Right lung (tissue), 2 donors: ENCODE measurements at regions not wholly inside any gene's neighbourhood (a gene's known extent, or its start where the extent isn't known, plus 50 kb on each side); places are given as distances from the start of the nearest gene placed in this dataset.
"Not testable (repeated sequence)": the region's sequence is repeated elsewhere in the genome, so short reads cannot be mapped to it uniquely, and the experiment has no call there.

Experiments
- DNase-seq, 2 donors: peaks; one replicate each; pipeline ENCODE4 v3.0.0-alpha.2; 2013

- no peak for DNase-seq
These were observed 138.2 kb upstream of the RAB4A start for GRCh38 chr1:229132706-229133105.

GRCh38 chr1:229133151-229133550, 137.8 kb upstream of the RAB4A start:
- DNase-seq = no peak

DNA sequence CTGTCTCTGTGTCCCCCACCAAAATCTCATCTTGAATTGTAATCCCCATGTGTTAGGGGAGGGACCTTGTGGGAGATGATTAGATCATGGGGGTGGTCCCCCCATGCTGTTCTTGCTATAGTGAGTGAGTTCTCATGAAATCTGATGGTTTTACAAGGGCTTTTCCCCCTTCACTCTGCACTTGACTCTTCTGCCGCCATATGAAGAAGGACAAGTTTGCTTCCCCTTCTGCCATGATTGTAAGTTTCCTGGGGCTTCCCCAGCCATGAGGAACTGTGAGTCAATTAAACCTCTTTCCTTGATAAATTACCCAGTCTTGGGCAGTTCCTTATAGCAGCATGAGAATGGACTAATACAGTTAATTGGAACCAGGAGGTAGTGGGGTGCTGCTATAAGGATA, 137.1 kb upstream of the RAB4A start:
- no peak for DNase-seq

DNA sequence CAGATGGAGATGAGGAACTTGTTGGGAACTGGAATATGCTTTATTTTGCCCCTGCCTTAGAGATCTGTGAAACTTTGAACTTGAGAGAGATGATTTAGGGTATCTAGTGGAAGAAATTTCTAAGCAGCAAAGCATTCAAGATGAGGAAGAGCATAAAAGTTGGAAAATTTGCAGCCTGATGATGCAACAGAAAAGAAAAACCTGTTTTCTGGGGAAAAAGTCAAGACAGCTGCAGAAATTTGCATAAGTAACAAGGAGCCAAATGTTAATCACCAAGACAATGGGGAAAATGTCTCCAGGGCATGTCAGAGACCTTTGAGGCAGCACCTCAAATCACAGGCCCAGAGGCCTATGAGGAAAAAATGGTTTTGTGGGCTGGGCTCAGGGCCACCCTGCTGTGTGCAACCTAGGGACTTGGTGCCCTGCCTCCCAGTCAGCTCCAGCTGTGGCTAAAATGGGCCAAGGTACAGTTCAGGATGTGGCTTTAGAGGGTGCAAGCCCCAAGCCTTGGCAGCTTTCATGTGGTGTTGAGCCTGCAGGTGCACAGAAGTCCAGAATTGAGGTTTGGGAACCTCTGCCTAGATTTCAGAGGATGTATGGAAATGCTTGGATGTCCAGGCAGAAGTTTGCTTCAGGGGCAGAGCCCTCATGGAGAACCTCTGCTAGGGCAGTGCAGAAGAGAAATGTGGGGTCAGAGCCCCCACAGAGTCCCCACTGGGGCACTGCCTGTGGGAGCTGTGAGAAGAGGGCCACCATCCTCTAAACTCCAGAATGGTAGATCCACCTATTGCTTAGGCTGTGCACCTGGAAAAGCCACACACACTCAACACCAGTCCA, 136.3 kb upstream of the RAB4A start:
- not testable (repeated sequence) for DNase-seq

DNA sequence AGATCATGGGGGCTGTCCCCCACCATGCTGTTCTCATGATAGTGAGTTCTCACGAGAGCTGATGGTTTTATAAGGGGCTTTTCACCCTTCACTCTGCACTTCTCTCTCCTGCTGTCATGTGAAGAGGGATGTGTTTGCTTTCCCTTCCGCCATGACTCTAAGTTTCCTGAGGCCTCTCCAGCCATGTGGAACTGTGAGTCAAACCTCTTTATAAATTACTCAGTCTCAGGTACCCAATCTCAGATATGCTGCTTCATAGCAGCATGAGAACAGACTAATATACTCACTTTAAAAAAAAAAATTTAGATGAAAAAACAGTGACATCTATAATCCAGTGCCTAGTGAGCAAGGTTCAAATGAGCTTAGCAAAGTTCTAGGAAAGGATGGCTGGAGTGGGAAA, 135.1 kb upstream of the RAB4A start:
- DNase-seq = no peak

DNA sequence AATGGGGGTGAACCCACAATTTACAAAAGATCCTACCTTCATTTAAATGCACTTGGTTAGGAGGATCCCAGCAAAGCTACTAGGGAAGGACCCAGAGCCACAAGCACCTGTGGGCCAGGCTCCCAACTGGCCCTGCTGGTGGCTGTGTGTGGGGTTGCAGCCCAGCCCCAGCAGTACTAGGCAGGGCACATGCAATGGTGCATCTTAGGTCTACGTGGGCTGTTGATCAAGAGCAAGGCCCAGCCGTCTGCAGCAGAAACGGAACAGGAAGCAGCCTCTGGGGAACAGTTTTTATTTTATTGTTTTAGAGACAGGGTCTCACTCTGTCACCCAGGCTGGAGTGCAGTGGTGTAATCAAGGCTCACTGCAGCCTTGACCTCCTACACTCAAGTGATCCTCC, 134.1 kb upstream of the RAB4A start:
- no peak for DNase-seq

- DNase-seq = no peak
These were observed 133.6 kb upstream of the RAB4A start for GRCh38 chr1:229137271-229137670.

DNA sequence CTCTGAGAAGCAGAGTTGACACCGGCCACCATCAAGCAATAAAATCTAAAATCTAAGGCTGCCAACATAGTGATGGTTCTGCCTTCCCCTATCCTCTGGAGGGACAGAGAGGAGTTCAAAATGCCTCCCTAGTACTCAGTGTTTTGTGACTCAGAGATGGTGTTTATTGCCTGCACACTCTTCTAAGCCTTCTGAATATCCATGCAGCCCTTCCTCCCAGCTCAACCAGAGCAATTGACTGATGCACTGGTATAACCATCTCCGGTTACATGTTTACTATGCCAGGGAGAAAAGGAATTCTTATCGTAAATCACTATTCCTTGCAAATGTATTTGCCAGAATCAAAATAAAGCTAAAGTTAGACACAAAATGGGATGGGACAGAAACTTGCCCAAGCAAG, 132.9 kb upstream of the RAB4A start:
- no peak for DNase-seq

DNA sequence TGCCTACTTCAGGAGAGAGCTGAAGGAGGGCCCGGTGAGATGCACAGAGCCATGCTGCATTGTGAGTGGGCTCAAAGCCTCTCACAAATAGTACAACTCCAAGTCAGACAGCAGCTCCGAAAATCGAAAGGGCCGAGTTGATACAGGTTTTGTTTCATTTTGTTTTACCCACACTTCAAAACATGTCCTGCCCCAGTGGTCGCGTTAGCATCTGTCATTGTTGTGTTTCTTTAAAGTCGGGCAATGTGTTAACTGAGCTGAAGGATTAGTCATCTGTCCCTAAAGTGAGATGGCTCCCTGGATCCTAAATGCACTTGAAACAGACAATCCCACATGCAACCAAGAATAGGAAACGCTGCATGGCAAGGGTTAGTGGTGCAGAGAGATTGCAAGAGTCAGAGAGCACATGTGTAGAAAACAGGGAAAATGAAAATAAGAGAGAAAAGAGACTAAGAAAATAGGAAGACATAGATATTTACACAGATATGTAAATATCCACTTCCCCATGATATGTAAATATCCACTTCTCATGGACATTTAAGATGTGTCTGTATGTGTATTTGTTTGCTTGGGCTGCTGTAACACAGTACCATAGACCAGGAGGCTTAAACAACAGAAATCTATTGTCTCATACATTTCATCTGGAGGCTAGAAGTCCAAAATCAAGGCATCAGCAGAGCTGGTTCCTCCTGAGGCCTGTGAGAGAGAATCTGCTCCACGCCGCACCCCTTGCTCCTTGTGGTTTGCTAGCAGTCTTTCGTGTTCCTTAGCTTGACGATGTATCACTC, 131.4 kb upstream of the RAB4A start:
- no peak for DNase-seq

- no peak for DNase-seq
These were observed 130.9 kb upstream of the RAB4A start for GRCh38 chr1:229140119-229140396.

- no peak for DNase-seq
These were observed 129.6 kb upstream of the RAB4A start for GRCh38 chr1:229141271-229141670.

GRCh38 chr1:229141689-229142377, 129.1 kb upstream of the RAB4A start:
- no peak for DNase-seq

DNA sequence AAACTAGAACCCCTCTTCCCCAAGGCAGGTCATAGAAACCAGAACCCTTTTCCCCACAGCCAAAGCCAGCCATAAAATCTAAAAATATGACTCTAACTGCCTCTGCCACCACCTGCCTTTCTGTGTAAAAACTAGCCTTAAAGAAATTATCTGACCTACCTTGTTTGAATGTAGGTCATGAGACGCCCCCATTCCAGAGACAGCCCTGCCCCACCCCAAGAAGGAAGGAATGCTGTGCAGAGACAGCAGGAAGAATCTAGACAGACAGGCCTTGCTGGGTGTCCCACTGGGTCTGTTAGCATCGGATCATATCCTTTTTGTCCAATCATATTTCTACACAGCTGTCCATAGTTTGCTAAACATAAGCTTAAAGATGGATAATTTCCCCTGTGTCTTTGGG, 128.4 kb upstream of the RAB4A start:
- no peak for DNase-seq

DNA sequence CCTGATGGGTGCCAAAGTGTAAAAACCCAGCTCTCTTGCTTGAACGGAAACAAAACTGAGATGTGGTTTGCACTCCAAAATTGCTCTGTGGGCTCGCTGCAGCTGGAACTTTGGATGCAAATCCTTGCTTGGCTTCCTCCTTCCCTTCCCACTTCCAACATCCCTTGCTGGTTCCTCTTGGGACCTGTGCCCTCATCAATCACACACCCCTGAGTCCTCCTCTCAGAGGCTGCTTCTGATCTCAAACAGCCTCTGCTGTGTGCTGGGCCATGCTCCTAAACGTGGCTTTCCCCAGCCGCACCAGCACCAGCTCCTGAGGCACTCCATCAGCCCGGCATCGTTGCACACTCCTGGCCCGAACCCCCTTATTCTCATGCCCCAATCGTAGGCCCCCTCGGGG, 124.3 kb upstream of the RAB4A start:
- DNase-seq = no peak

- DNase-seq = no peak
These were observed 123.8 kb upstream of the RAB4A start for GRCh38 chr1:229147072-229147471.

- no peak for DNase-seq
These were observed 122.8 kb upstream of the RAB4A start for GRCh38 chr1:229148041-229148671.

- no peak for DNase-seq
These were observed 122.2 kb upstream of the RAB4A start for GRCh38 chr1:229148743-229149142.

GRCh38 chr1:229149435-229149834, 121.5 kb upstream of the RAB4A start:
- no peak for DNase-seq

DNA sequence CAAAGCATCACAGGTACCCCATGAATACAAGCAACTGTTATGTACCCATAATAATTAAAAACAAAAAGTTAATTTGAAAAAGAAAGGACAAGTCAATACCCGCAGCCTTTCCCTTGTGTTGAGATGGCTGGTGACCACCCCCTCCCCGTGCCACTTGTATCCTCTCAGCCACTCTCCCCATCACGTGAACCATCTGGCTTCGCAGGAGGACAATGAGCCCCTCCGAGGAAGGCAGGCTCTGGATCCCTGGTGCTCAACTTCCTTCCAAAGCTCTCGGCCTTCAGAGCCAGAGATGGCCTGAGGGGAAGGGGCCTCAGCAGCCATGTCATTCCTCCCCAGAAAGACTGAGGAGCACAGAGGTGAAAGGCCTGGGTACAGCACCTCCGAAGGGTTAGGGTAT, 120.4 kb upstream of the RAB4A start:
- no peak for DNase-seq

GRCh38 chr1:229151412-229151811, 119.5 kb upstream of the RAB4A start:
- DNase-seq = not testable (repeated sequence)

- DNase-seq = no peak
These were observed 118.6 kb upstream of the RAB4A start for GRCh38 chr1:229152311-229152710.

- DNase-seq = no peak
These were observed 116.9 kb upstream of the RAB4A start for GRCh38 chr1:229153955-229154548.
